ENCODE measurements at regions not wholly inside any gene's neighbourhood (a gene's known extent, or its start where the extent isn't known, plus 50 kb on each side); places are given as distances from the start of the nearest gene placed in this dataset.

DNA sequence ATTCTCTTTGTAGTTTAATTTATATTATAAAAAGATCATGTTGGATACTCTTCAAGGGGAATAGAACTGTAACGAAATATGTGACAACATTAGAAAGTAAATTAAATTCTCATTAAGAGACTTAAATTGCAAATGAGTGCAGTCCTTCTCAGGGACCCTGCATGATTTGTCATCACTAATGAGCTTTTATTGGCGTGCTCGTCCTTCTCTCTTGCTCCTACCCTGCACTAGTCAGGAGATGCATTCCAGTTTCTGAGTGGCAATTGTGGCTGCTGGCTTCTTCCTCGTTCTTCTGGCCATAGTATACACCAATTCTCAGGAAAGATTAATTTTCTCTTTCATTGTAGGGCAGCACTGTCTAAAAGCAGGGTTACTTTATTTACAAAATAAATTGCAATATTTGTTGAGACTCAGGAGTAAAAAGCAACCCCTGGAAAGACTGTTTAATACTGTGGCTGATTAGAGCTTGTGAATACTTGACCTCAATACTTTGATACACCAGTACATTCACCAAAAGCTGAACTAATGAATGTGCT is 376.3 kb upstream of the CHD1 start:
- Histone ChIP-seq H3K27ac (no peak overlapping the region), H3K27me3 (no peaks in the 10 kb centered on the region), H3K4me3 (no peak overlapping the region), H3K36me3 (no peaks in the 10 kb centered on the region), H3K9me3 (no peaks in the 10 kb centered on the region), H3K9ac (ENCODE audit: low read depth in 2 of 2, low read length in 2 of 2) (no peak overlapping the region), H3K4me1 (no peaks in the 10 kb centered on the region)
- no peak for DNase-seq
- intact Hi-C loops (cut with DNase I) = no loop called here
- TF ChIP-seq, protein P1, sequence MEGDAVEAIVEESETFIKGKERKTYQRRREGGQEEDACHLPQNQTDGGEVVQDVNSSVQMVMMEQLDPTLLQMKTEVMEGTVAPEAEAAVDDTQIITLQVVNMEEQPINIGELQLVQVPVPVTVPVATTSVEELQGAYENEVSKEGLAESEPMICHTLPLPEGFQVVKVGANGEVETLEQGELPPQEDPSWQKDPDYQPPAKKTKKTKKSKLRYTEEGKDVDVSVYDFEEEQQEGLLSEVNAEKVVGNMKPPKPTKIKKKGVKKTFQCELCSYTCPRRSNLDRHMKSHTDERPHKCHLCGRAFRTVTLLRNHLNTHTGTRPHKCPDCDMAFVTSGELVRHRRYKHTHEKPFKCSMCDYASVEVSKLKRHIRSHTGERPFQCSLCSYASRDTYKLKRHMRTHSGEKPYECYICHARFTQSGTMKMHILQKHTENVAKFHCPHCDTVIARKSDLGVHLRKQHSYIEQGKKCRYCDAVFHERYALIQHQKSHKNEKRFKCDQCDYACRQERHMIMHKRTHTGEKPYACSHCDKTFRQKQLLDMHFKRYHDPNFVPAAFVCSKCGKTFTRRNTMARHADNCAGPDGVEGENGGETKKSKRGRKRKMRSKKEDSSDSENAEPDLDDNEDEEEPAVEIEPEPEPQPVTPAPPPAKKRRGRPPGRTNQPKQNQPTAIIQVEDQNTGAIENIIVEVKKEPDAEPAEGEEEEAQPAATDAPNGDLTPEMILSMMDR (IDR thresholded peaks at IDR 0.05) = no peak

- H3K27me3 ChIP-seq = no peaks in the 10 kb centered on the region
- DNase-seq = no peak
- no peaks in the 10 kb centered on the region for H3K36me3 ChIP-seq
- intact Hi-C loops (cut with DNase I) = no loop called here
- H3K4me3 ChIP-seq = no peak overlapping the region
- no peak overlapping the region for H3K9ac ChIP-seq (ENCODE audit: low read depth in 2 of 2, low read length in 2 of 2)
- TF ChIP-seq, protein P1 (IDR thresholded peaks at IDR 0.05) = no peak
- H3K9me3 ChIP-seq = no peaks in the 10 kb centered on the region
- H3K27ac ChIP-seq = no peak overlapping the region
- no peaks in the 10 kb centered on the region for H3K4me1 ChIP-seq
Measured at GRCh38 chr5:99285606-99286005, 356.8 kb upstream of the CHD1 start.

DNA sequence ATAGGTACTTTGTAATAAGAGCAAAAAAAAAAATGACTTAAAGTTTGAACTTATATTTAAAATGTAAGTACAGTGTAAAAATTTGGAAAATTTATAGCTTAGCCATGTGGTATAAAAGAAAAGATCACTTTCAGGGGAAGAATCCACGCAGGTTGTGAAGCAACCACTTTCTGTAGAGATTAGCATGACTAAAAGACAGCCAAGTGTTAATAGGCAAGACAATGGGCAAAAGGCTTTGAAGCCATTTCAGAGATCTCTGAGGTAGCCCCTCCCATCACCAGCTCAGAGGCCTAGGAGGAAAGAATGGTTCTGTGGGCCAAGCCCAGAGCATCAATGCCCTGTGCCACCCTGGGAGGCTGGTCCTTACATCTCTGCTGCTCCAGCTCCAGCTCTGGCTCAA is 346.3 kb upstream of the CHD1 start:
- Histone ChIP-seq H3K4me1 (no peaks in the 10 kb centered on the region), H3K27me3 (no peaks in the 10 kb centered on the region), H3K4me3 (no peak overlapping the region), H3K9ac (ENCODE audit: low read depth in 2 of 2, low read length in 2 of 2) (no peak overlapping the region), H3K27ac (no peak overlapping the region), H3K9me3 (no peaks in the 10 kb centered on the region), H3K36me3 (no peaks in the 10 kb centered on the region)
- TF ChIP-seq, protein P1 (IDR thresholded peaks at IDR 0.05) = no peak
- intact Hi-C loops (cut with DNase I) = no loop called here
- DNase-seq = no peak

GRCh38 chr5:99272576-99272975 is 343.8 kb upstream of the CHD1 start:
- DNase-seq = no peak
- no peaks in the 10 kb centered on the region for H3K36me3 ChIP-seq
- H3K4me3 ChIP-seq = no peak overlapping the region
- H3K9me3 ChIP-seq = no peaks in the 10 kb centered on the region
- TF ChIP-seq, protein P1 (IDR thresholded peaks at IDR 0.05) = no peak
- intact Hi-C loops (cut with DNase I) = no loop called here
- no peaks in the 10 kb centered on the region for H3K4me1 ChIP-seq
- no peak overlapping the region for H3K27ac ChIP-seq
- H3K27me3 ChIP-seq = no peaks in the 10 kb centered on the region
- H3K9ac ChIP-seq (ENCODE audit: low read depth in 2 of 2, low read length in 2 of 2) = no peak overlapping the region

DNA sequence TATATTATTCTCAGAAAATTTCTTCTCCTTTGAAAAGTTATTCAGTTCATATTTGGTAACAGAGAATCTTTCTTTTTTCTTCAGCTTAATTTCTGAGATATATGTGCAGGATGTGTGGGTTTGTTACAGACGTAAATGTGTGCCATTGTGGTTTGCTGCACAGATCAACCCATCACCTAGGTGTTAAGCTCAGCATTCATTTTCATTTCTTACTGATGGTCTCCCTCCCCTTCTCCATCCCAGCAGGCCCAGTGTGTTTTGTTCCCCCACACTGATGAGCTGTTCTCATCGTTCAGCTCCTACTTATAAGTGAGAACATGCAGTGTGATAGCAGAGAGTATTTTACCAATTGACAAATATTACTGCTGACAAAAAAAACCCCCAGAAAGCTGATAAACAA is 330.0 kb upstream of the CHD1 start:
- Histone ChIP-seq H3K9ac (ENCODE audit: low read depth in 2 of 2, low read length in 2 of 2) (no peak overlapping the region), H3K4me3 (no peak overlapping the region), H3K9me3 (no peaks in the 10 kb centered on the region), H3K36me3 (no peaks in the 10 kb centered on the region), H3K27me3 (no peaks in the 10 kb centered on the region), H3K27ac (no peak overlapping the region), H3K4me1 (no peaks in the 10 kb centered on the region)
- intact Hi-C loops (cut with DNase I) = no loop called here
- TF ChIP-seq, protein P1 (IDR thresholded peaks at IDR 0.05) = no peak
- DNase-seq = no peak
